ENCODE measurements at regions not wholly inside any gene's neighbourhood (a gene's known extent, or its start where the extent isn't known, plus 50 kb on each side); places are given as distances from the start of the nearest gene placed in this dataset.

- no peak for TF ChIP-seq CTCF (IDR thresholded peaks at IDR 0.05 in 2 of 3, conservative IDR thresholded peaks at IDR 0.05 in 1 of 3; ENCODE audit: borderline replicate concordance in 1 of 3, insufficient read depth in 1 of 3, low read depth in 2 of 3, low read length in 2 of 3)
- TF ChIP-seq EZH2 (IDR thresholded peaks at IDR 0.05): no peak
- no peak for TF ChIP-seq POLR2A (IDR thresholded peaks at IDR 0.05; ENCODE audit: borderline replicate concordance, extremely low read depth, insufficient read depth, insufficient read length)
- no peak for TF ChIP-seq MAX (IDR thresholded peaks at IDR 0.05)
- no peak for TF ChIP-seq EZH2phosphoT487 (IDR thresholded peaks at IDR 0.05; ENCODE audit: borderline replicate concordance)
- no peak for TF ChIP-seq JUND (IDR thresholded peaks at IDR 0.05)
- TF ChIP-seq FOSL1 (IDR thresholded peaks at IDR 0.05; ENCODE audit: low read depth): no peak
Measured at GRCh38 chr5:104018299-104018698, 455.7 kb upstream of the NUDT12 start.

Data from HCT116 (cell line).